IPS DF 19.7 (cell line): ENCODE measurements at regions not wholly inside any gene's neighbourhood (a gene's known extent, or its start where the extent isn't known, plus 50 kb on each side); places are given as distances from the start of the nearest gene placed in this dataset.
"Not testable (repeated sequence)": the region's sequence is repeated elsewhere in the genome, so short reads cannot be mapped to it uniquely, and the experiment has no call there.

ENCODE experiments used
- DNase-seq: peaks from one replicate; pipeline ENCODE4 v3.0.0-alpha.2; 2013; ENCODE audit warnings: low read depth, low spot score

- DNase-seq, result no peak
These were observed 151.5 kb downstream of the BTBD3 start for GRCh38 chr20:12069181-12069580.

- DNase-seq, result no peak
These were observed 154.7 kb downstream of the BTBD3 start for GRCh38 chr20:12072221-12072953.

- DNase-seq, result no peak
These were observed 155.2 kb downstream of the BTBD3 start for GRCh38 chr20:12072954-12073264.

GRCh38 chr20:12074111-12074655 lies 156.5 kb downstream of the BTBD3 start:
- no peak for DNase-seq

GRCh38 chr20:12076200-12076599 lies 158.5 kb downstream of the BTBD3 start:
- DNase-seq, result no peak

- no peak for DNase-seq
These were observed 160.2 kb downstream of the BTBD3 start for GRCh38 chr20:12077875-12078274.

- DNase-seq, result no peak
These were observed 161.8 kb downstream of the BTBD3 start for GRCh38 chr20:12079490-12079889.

- DNase-seq, result no peak
These were observed 165.6 kb downstream of the BTBD3 start for GRCh38 chr20:12083269-12083668.

- no peak for DNase-seq
These were observed 166.8 kb downstream of the BTBD3 start for GRCh38 chr20:12084482-12084881.

GRCh38 chr20:12086359-12086758 lies 168.7 kb downstream of the BTBD3 start:
- no peak for DNase-seq

- no peak for DNase-seq
These were observed 173.2 kb downstream of the BTBD3 start for GRCh38 chr20:12090920-12091319.

GRCh38 chr20:12093057-12093796 lies 175.5 kb downstream of the BTBD3 start:
- no peak for DNase-seq

GRCh38 chr20:12093797-12094190 lies 176.1 kb downstream of the BTBD3 start:
- not testable (repeated sequence) for DNase-seq

GRCh38 chr20:12095180-12095920 lies 177.7 kb downstream of the BTBD3 start:
- DNase-seq, result no peak

- DNase-seq, result no peak
These were observed 180.7 kb downstream of the BTBD3 start for GRCh38 chr20:12098421-12098820.

GRCh38 chr20:12108846-12109245 lies 191.2 kb downstream of the BTBD3 start:
- no peak for DNase-seq

GRCh38 chr20:12110274-12110673 lies 192.6 kb downstream of the BTBD3 start:
- no peak for DNase-seq

- DNase-seq, result no peak
These were observed 193.0 kb downstream of the BTBD3 start for GRCh38 chr20:12110711-12111110.

- DNase-seq, result no peak
These were observed 193.9 kb downstream of the BTBD3 start for GRCh38 chr20:12111431-12112088.

GRCh38 chr20:12112089-12112474 lies 194.4 kb downstream of the BTBD3 start:
- no peak for DNase-seq

GRCh38 chr20:12112665-12113064 lies 195.0 kb downstream of the BTBD3 start:
- no peak for DNase-seq

GRCh38 chr20:12113075-12113467 lies 195.4 kb downstream of the BTBD3 start:
- no peak for DNase-seq
